H1 (cell line): ENCODE measurements at regions not wholly inside any gene's neighbourhood (a gene's known extent, or its start where the extent isn't known, plus 50 kb on each side); places are given as distances from the start of the nearest gene placed in this dataset.

Experiments
- CBX8 ChIP-seq: fragments of 300-800, 300-1000 bp; sonication (generic); IDR thresholded peaks from 2 replicates; pipeline ENCODE4 v1.7.1; 2016; ENCODE audit warnings: low read depth, low read length, borderline replicate concordance
- CHD1 ChIP-seq: IDR thresholded peaks from 2 replicates; pipeline ENCODE4 v1.6.1; 2012; ENCODE audit warnings: low read depth, low read length, improper control_type of control experiment
- SAP30 ChIP-seq: fragments of 300-600 bp; sonication (generic); IDR thresholded peaks from 2 replicates; pipeline ENCODE4 v1.7.1; 2012; ENCODE audit warnings: low read length, moderate library complexity, mild to moderate bottlenecking, inconsistent platforms; ENCODE audit not compliant: insufficient read depth, insufficient replicate concordance
- SIN3A ChIP-seq, 2 experiments: IDR thresholded peaks in 1 of 2; conservative IDR thresholded peaks in 1 of 2; 2 replicates each; pipeline ENCODE4 v1.6.1; 2011 to 2012; ENCODE audit warnings: low read length in 2 of 2, improper control_type of control experiment in 1 of 2, low read depth in 1 of 2, mild to moderate bottlenecking in 1 of 2
- SRF ChIP-seq: IDR thresholded peaks from 2 replicates; pipeline ENCODE4 v1.6.1; 2011; ENCODE audit warnings: mild to moderate bottlenecking, low read depth, low read length, moderate library complexity
- TCF12 ChIP-seq: IDR thresholded peaks from 2 replicates; pipeline ENCODE4 v1.6.1; 2011; ENCODE audit warnings: low read depth, mild to moderate bottlenecking, low read length
- TF ChIP-seq, protein P1 (sequence below): IDR thresholded peaks from 2 replicates; pipeline ENCODE4 v1.6.1; 2011; ENCODE audit warnings: low read length, improper control_type of control experiment

DNA sequence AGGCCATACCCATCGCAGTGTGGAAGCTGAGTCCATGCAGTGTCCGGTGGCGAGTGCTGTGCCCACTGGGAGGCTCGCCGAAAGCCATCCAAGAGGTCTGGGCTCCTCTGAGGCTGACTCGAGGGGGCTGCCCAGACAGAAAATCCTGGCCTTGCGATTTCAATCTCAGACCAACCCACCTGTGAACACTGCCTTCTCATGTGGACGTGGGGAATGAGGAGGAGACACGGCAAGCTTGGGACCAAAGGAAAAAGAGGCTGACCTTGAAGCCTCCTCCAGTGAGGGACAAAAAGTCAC lies 157.2 kb upstream of the AFDN start (continued):
- TF ChIP-seq SIN3A (conservative IDR thresholded peaks at IDR 0.05 in 1 of 2, IDR thresholded peaks at IDR 0.05 in 1 of 2; ENCODE audit: low read depth in 1 of 2, low read length in 2 of 2) (no peak), CHD1 (no peak), CBX8 (no peak), TCF12 (no peak), SRF (no peak), SAP30 (no peak)
- TF ChIP-seq, protein P1, sequence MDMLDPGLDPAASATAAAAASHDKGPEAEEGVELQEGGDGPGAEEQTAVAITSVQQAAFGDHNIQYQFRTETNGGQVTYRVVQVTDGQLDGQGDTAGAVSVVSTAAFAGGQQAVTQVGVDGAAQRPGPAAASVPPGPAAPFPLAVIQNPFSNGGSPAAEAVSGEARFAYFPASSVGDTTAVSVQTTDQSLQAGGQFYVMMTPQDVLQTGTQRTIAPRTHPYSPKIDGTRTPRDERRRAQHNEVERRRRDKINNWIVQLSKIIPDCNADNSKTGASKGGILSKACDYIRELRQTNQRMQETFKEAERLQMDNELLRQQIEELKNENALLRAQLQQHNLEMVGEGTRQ, result no peak
